ENCODE measurements at regions not wholly inside any gene's neighbourhood (a gene's known extent, or its start where the extent isn't known, plus 50 kb on each side); places are given as distances from the start of the nearest gene placed in this dataset.

GRCh38 chr1:221141096-221141495 lies 261.9 kb downstream of the HLX start:
- Histone ChIP-seq H4K20me1 (ENCODE audit: insufficient read depth, low read length) (no peaks in the 10 kb centered on the region), H2AFZ (ENCODE audit: low read length) (no peak overlapping the region), H3K4me2 (ENCODE audit: low read length) (no peak overlapping the region), H3K9me2 (ENCODE audit: insufficient read depth, low read length) (no peaks in the 10 kb centered on the region), H3K36me3 (ENCODE audit: insufficient read depth, low read length) (no peaks in the 10 kb centered on the region), H3K4me1 (ENCODE audit: insufficient read depth, low read length, poor library complexity, severe bottlenecking) (no peaks in the 10 kb centered on the region), H3K4me3 (ENCODE audit: low read depth, low read length, poor library complexity, severe bottlenecking) (no peak overlapping the region), H3K27ac (ENCODE audit: low read depth, low read length, poor library complexity, severe bottlenecking) (no peak overlapping the region), H3K9me3 (ENCODE audit: low read length) (no peaks in the 10 kb centered on the region), H3K79me2 (ENCODE audit: insufficient read depth, low read depth, low read length) (no peaks in the 10 kb centered on the region)
- TF ChIP-seq CTCF (conservative IDR thresholded peaks at IDR 0.05; ENCODE audit: low read length) (no peak), EZH2phosphoT487 (IDR thresholded peaks at IDR 0.05; ENCODE audit: borderline replicate concordance, low read depth, low read length) (no peak)
- ChIA-PET POLR2A (no interaction called here), CTCF (ENCODE audit: unreplicated experiment) (no interaction called here)
- intact Hi-C loops (cut with micrococcal nuclease; ENCODE audit: unreplicated experiment) = no loop called here
- DNase-seq (ENCODE audit: low spot score) = no peak
- no TSS peak for BruUV-seq (replicated peaks)

GRCh38 chr1:221141606-221142285 lies 262.5 kb downstream of the HLX start:
- H3K4me1 ChIP-seq (ENCODE audit: insufficient read depth, low read length, poor library complexity, severe bottlenecking) = no peaks in the 10 kb centered on the region
- no peaks in the 10 kb centered on the region for H3K9me3 ChIP-seq (ENCODE audit: low read length)
- H3K4me3 ChIP-seq (ENCODE audit: low read depth, low read length, poor library complexity, severe bottlenecking) = no peak overlapping the region
- ChIA-PET CTCF (ENCODE audit: unreplicated experiment) (no interaction called here), POLR2A (no interaction called here)
- no peak overlapping the region for H3K27ac ChIP-seq (ENCODE audit: low read depth, low read length, poor library complexity, severe bottlenecking)
- TF ChIP-seq CTCF (conservative IDR thresholded peaks at IDR 0.05; ENCODE audit: low read length) (no peak), EZH2phosphoT487 (IDR thresholded peaks at IDR 0.05; ENCODE audit: borderline replicate concordance, low read depth, low read length) (no peak)
- H3K79me2 ChIP-seq (ENCODE audit: insufficient read depth, low read depth, low read length) = no peaks in the 10 kb centered on the region
- no peaks in the 10 kb centered on the region for H3K9me2 ChIP-seq (ENCODE audit: insufficient read depth, low read length)
- no peak for DNase-seq (ENCODE audit: low spot score)
- H2AFZ ChIP-seq (ENCODE audit: low read length) = no peak overlapping the region
- no TSS peak for BruUV-seq (replicated peaks)
- H4K20me1 ChIP-seq (ENCODE audit: insufficient read depth, low read length) = no peaks in the 10 kb centered on the region
- H3K36me3 ChIP-seq (ENCODE audit: insufficient read depth, low read length) = no peaks in the 10 kb centered on the region
- H3K4me2 ChIP-seq (ENCODE audit: low read length) = no peak overlapping the region
- intact Hi-C loops (cut with micrococcal nuclease; ENCODE audit: unreplicated experiment) = no loop called here

GRCh38 chr1:221148660-221149059 lies 269.4 kb downstream of the HLX start:
- H3K27ac ChIP-seq (ENCODE audit: low read depth, low read length, poor library complexity, severe bottlenecking) = no peak overlapping the region
- no peaks in the 10 kb centered on the region for H3K9me3 ChIP-seq (ENCODE audit: low read length)
- no peaks in the 10 kb centered on the region for H3K36me3 ChIP-seq (ENCODE audit: insufficient read depth, low read length)
- H4K20me1 ChIP-seq (ENCODE audit: insufficient read depth, low read length) = no peaks in the 10 kb centered on the region
- POLR2A ChIA-PET = interaction anchor here (0.6 to 1.4 kb wide), 3 partner anchors 11 to 300 kb away, joined by 3 to 4 read pairs (median 4); no protein-coding TSS in a partner anchor
- CTCF ChIA-PET (ENCODE audit: unreplicated experiment) = no interaction called here
- TF ChIP-seq CTCF (conservative IDR thresholded peaks at IDR 0.05; ENCODE audit: low read length) = no peak
- TF ChIP-seq EZH2phosphoT487 (IDR thresholded peaks at IDR 0.05; ENCODE audit: borderline replicate concordance, low read depth, low read length) = no peak
- BruUV-seq (replicated peaks) = no TSS peak
- no peak for DNase-seq (ENCODE audit: low spot score)
- no peak overlapping the region for H3K4me3 ChIP-seq (ENCODE audit: low read depth, low read length, poor library complexity, severe bottlenecking)
- no peak overlapping the region for H2AFZ ChIP-seq (ENCODE audit: low read length)
- H3K9me2 ChIP-seq (ENCODE audit: insufficient read depth, low read length) = no peaks in the 10 kb centered on the region
- intact Hi-C loops (cut with micrococcal nuclease; ENCODE audit: unreplicated experiment) = no loop called here
- no peaks in the 10 kb centered on the region for H3K79me2 ChIP-seq (ENCODE audit: insufficient read depth, low read depth, low read length)
- no peak overlapping the region for H3K4me2 ChIP-seq (ENCODE audit: low read length)
- H3K4me1 ChIP-seq (ENCODE audit: insufficient read depth, low read length, poor library complexity, severe bottlenecking) = no peaks in the 10 kb centered on the region
